SK-N-MC (cell line): ENCODE measurements at regions not wholly inside any gene's neighbourhood (a gene's known extent, or its start where the extent isn't known, plus 50 kb on each side); places are given as distances from the start of the nearest gene placed in this dataset.

Experiments
- DNase-seq: peaks from one replicate; pipeline ENCODE4 v3.0.0-alpha.2; 2011; ENCODE audit warnings: low read depth, low spot score
- H3K27ac ChIP-seq: fragments of 200-600 bp; sonication (generic); 2 replicates; pipeline ENCODE4 v1.5.1; 2016; ENCODE audit warnings: mixed run types
- H3K36me3 ChIP-seq: fragments of 200-600 bp; sonication (generic); 2 replicates; pipeline ENCODE4 v1.6.1; 2017; ENCODE audit warnings: antibody characterized with exemption, low read length, mixed read lengths; ENCODE audit not compliant: insufficient read depth
- H3K4me3 ChIP-seq: fragments of 200-600 bp; sonication (generic); 2 replicates; pipeline ENCODE4 v1.5.1; 2016
- H3K9ac ChIP-seq: fragments of 200-600 bp; sonication (generic); 2 replicates; pipeline ENCODE4 v1.8.0; 2017; ENCODE audit warnings: mixed run types, mixed read lengths; ENCODE audit not compliant: insufficient read length
- H3K9me3 ChIP-seq: fragments of 200-600 bp; sonication (generic); 2 replicates; pipeline ENCODE4 v1.6.1; 2017; ENCODE audit warnings: low read depth, mild to moderate bottlenecking, antibody characterized with exemption, low read length, moderate library complexity, mixed read lengths
- EZH2 ChIP-seq: fragments of 200-600 bp; sonication (generic); IDR thresholded peaks from one replicate; pipeline ENCODE4 v1.6.1; 2017; ENCODE audit warnings: antibody characterized with exemption
- FOXP2 ChIP-seq: optimal IDR thresholded peaks from 2 replicates; pipeline ENCODE3; 2011; ENCODE audit warnings: mild to moderate bottlenecking, moderate library complexity; ENCODE audit not compliant: insufficient read depth; ENCODE audit errors: extremely low read length, control extremely low read depth
- POLR2AphosphoS5 ChIP-seq: IDR thresholded peaks from 2 replicates; pipeline ENCODE4 v1.6.1; 2012; ENCODE audit warnings: mild to moderate bottlenecking, low read depth, low read length, borderline replicate concordance

DNA sequence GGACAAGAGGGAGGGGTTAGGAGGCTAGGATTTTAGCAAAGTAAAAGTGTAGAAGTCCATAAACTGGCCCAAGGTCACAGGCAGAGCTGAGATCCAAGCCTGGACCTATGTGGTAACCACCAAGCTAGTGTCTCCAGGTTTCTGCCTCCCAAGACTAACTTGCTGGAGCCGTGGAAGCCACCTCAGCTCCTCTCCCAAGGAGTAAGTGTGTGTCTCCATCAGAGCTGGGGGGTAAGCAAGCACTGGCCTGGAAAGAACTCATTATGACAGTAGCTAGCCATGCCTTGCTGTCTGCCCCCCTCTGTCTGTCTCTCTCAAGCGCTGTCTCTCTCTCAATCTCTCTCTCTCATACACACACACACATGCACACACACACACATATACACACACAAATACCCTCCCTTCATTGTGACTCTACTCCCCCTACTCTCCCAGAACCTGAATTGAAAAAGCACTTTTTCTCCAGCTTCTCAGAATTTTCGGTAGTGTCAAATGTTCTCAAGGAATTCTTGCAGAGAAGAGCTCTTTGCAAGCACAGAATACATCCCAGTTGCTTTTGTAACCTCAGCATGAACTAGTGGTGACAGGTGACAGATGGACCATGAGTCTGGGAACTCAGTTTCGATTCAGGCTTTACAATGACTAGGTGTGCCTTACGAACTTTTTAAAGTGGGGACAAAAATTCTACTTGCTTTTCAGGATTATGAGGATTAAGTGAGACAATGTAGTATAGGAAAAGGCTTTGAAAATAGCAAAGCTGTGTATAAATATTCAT lies 238.0 kb upstream of the FGGY start:
- no peaks in the 10 kb centered on the region for H3K36me3 ChIP-seq
- TF ChIP-seq EZH2: no peak
- TF ChIP-seq FOXP2: no peak
- no peak for TF ChIP-seq POLR2AphosphoS5
- H3K27ac ChIP-seq: no peak overlapping the region
- H3K9ac ChIP-seq: no peak overlapping the region
- H3K4me3 ChIP-seq: no peak overlapping the region
- no peaks in the 10 kb centered on the region for H3K9me3 ChIP-seq
- no peak for DNase-seq

DNA sequence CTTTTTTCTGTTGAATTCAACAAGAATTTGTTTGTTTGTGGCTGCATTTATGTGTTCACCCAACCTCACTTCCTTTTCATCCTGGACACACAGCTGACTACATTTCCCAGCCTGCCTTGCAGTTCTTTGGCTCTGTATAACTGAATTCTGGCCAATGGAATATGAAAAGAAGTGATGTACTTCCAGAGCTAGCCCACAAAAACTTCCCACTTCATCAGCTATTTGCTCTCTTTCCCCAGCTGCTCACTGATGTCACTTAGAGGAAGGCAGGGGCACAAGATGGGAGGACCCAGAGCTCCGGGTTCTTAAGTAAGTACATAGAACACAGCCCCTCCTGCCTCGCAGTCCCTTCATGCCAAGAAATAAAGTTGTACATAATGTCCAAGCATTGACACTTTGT lies 235.0 kb upstream of the FGGY start:
- H3K9ac ChIP-seq: no peak overlapping the region
- no peaks in the 10 kb centered on the region for H3K9me3 ChIP-seq
- no peak for DNase-seq
- H3K27ac ChIP-seq: no peak overlapping the region
- H3K36me3 ChIP-seq: no peaks in the 10 kb centered on the region
- peak overlapping the region; percentile 17; the same call in 1 of the 2 replicates for H3K4me3 ChIP-seq
- TF ChIP-seq EZH2 (no peak), FOXP2 (no peak), POLR2AphosphoS5 (no peak)

DNA sequence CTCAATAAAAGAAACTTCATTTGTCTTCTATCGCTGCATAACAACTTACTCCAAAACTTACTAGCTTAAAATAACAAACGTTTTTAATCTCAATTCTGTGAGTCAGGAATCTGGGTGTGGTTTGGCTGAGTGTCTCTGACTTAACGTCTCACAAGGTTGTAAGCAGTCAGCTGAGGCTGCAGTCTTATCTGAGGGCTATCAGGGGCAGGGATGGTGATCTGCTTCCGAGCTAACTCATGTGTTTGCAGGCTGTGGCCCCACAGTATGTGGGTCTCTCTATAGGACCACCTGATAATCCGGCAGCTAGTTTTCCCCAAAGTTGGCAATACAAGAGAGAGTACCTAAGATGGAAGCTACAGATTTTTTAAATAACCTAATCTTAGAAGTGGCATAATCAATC lies 234.2 kb upstream of the FGGY start:
- no peaks in the 10 kb centered on the region for H3K36me3 ChIP-seq
- H3K9me3 ChIP-seq: no peaks in the 10 kb centered on the region
- no peak for DNase-seq
- H3K9ac ChIP-seq: no peak overlapping the region
- H3K27ac ChIP-seq: no peak overlapping the region
- no peak overlapping the region for H3K4me3 ChIP-seq
- no peak for TF ChIP-seq FOXP2
- no peak for TF ChIP-seq POLR2AphosphoS5
- no peak for TF ChIP-seq EZH2

- no peak for TF ChIP-seq EZH2
- TF ChIP-seq POLR2AphosphoS5: no peak
- no peak for TF ChIP-seq FOXP2
- no peak overlapping the region for H3K27ac ChIP-seq
- no peak overlapping the region for H3K9ac ChIP-seq
- no peak overlapping the region for H3K4me3 ChIP-seq
- no peaks in the 10 kb centered on the region for H3K9me3 ChIP-seq
- no peaks in the 10 kb centered on the region for H3K36me3 ChIP-seq
- no peak for DNase-seq
Measured at GRCh38 chr1:59063501-59063900, 233.4 kb upstream of the FGGY start.

GRCh38 chr1:59064592-59064991 lies 232.3 kb upstream of the FGGY start:
- Histone ChIP-seq H3K27ac (no peak overlapping the region), H3K36me3 (no peaks in the 10 kb centered on the region), H3K9ac (no peak overlapping the region), H3K4me3 (no peak overlapping the region), H3K9me3 (no peaks in the 10 kb centered on the region)
- TF ChIP-seq POLR2AphosphoS5 (no peak), FOXP2 (no peak), EZH2 (no peak)
- no peak for DNase-seq

GRCh38 chr1:59066236-59066635 lies 230.7 kb upstream of the FGGY start:
- no peak for TF ChIP-seq EZH2
- TF ChIP-seq FOXP2: no peak
- no peak for TF ChIP-seq POLR2AphosphoS5
- no peak for DNase-seq
- H3K9ac ChIP-seq: no peak overlapping the region
- H3K27ac ChIP-seq: no peak overlapping the region
- H3K9me3 ChIP-seq: no peaks in the 10 kb centered on the region
- no peaks in the 10 kb centered on the region for H3K36me3 ChIP-seq
- H3K4me3 ChIP-seq: no peak overlapping the region

- Histone ChIP-seq H3K4me3 (no peak overlapping the region), H3K27ac (no peak overlapping the region), H3K9me3 (no peaks in the 10 kb centered on the region), H3K36me3 (no peaks in the 10 kb centered on the region), H3K9ac (no peak overlapping the region)
- TF ChIP-seq POLR2AphosphoS5 (no peak), EZH2 (no peak), FOXP2 (no peak)
- DNase-seq: no peak
Measured at GRCh38 chr1:59070610-59071009, 226.3 kb upstream of the FGGY start.

DNA sequence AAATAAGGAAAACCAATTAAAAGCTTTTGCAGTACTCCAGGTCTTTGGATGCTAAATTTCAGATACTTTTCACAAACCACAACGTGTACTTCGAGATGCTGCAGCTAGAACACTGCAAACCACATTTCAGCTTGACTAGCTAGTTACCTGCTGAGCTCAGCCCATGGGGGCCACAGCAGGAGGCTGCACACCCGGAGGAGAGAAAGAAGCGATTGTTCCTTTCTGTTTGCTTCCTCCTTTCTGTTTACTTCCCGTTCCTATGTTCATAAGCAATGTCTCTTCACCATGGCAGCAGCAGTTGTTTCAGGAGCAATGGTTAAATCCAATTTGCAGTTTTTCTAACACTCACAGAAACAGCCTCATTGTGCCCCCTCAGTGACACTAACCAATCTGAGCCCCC lies 225.6 kb upstream of the FGGY start:
- no peaks in the 10 kb centered on the region for H3K9me3 ChIP-seq
- H3K27ac ChIP-seq: no peak overlapping the region
- no peak overlapping the region for H3K9ac ChIP-seq
- DNase-seq: no peak
- no peaks in the 10 kb centered on the region for H3K36me3 ChIP-seq
- no peak overlapping the region for H3K4me3 ChIP-seq
- TF ChIP-seq POLR2AphosphoS5 (no peak), FOXP2 (no peak), EZH2 (no peak)
